H9 (cell line): ENCODE measurements at regions not wholly inside any gene's neighbourhood (a gene's known extent, or its start where the extent isn't known, plus 50 kb on each side); places are given as distances from the start of the nearest gene placed in this dataset.
A peak's percentile ranks its signal among the peaks of the same experiment; 100 is the strongest.

Experiments used
- DNase-seq: peaks from one replicate; pipeline ENCODE4 v3.0.0-alpha.2; 2017
- H2AFZ ChIP-seq: one replicate; pipeline ENCODE4 v1.6.1; 2013; ENCODE audit warnings: mild to moderate bottlenecking, low read length, control low read depth, moderate library complexity
- H2AK5ac ChIP-seq: 2 replicates; pipeline ENCODE4 v1.6.1; 2013; ENCODE audit warnings: low read length, control low read depth, mixed read lengths; ENCODE audit not compliant: insufficient read length
- H2BK120ac ChIP-seq: one replicate; pipeline ENCODE4 v1.6.1; 2013; ENCODE audit warnings: low read depth, mild to moderate bottlenecking, low read length, control low read depth, inconsistent platforms; ENCODE audit not compliant: poor library complexity, severe bottlenecking
- H2BK12ac ChIP-seq: 2 replicates; pipeline ENCODE4 v1.6.1; 2013; ENCODE audit warnings: low read length, control low read depth, mixed read lengths, low read depth; ENCODE audit not compliant: insufficient read length
- H2BK15ac ChIP-seq: 2 replicates; pipeline ENCODE4 v1.6.1; 2013; ENCODE audit warnings: low read depth, low read length, control low read depth
- H2BK20ac ChIP-seq: one replicate; pipeline ENCODE4 v1.6.1; 2013; ENCODE audit warnings: low read depth, mild to moderate bottlenecking, low read length, control low read depth, inconsistent platforms; ENCODE audit not compliant: poor library complexity, severe bottlenecking
- H2BK5ac ChIP-seq: 2 replicates; pipeline ENCODE4 v1.6.1; 2013; ENCODE audit warnings: low read length, control low read depth, mixed read lengths; ENCODE audit not compliant: insufficient read length
- H3K14ac ChIP-seq: 2 replicates; pipeline ENCODE4 v1.6.1; 2013; ENCODE audit warnings: low read length, control low read depth; ENCODE audit not compliant: insufficient read depth
- H3K18ac ChIP-seq: 2 replicates; pipeline ENCODE4 v1.6.1; 2013; ENCODE audit warnings: low read depth, mild to moderate bottlenecking, mixed read lengths, low read length, control low read depth; ENCODE audit not compliant: insufficient read length
- H3K23ac ChIP-seq: 2 replicates; pipeline ENCODE4 v1.6.1; 2013; ENCODE audit warnings: low read length, control low read depth, mixed read lengths, low read depth; ENCODE audit not compliant: insufficient read length
- H3K23me2 ChIP-seq: 2 replicates; pipeline ENCODE4 v1.6.1; 2013; ENCODE audit warnings: low read depth, mild to moderate bottlenecking, mixed read lengths, low read length, control low read depth; ENCODE audit not compliant: insufficient read length, poor library complexity, severe bottlenecking
- H3K27ac ChIP-seq: 2 replicates; pipeline ENCODE4 v1.5.1; 2013; ENCODE audit warnings: low read length, control low read depth, mixed read lengths, low read depth; ENCODE audit not compliant: insufficient read length
- H3K27me3 ChIP-seq: 2 replicates; pipeline ENCODE4 v1.6.1; 2013; ENCODE audit warnings: low read length, control low read depth, inconsistent platforms; ENCODE audit not compliant: insufficient read depth
- H3K4ac ChIP-seq: 2 replicates; pipeline ENCODE4 v1.6.1; 2013; ENCODE audit warnings: low read depth, mild to moderate bottlenecking, control low read depth, inconsistent platforms, low read length, moderate library complexity
- H3K4me1 ChIP-seq: 2 replicates; pipeline ENCODE4 v1.6.1; 2013; ENCODE audit warnings: low read length, control low read depth, inconsistent platforms; ENCODE audit not compliant: insufficient read depth
- H3K4me2 ChIP-seq: 2 replicates; pipeline ENCODE4 v1.6.1; 2013; ENCODE audit warnings: low read length, control low read depth, mixed read lengths; ENCODE audit not compliant: insufficient read length, insufficient read depth
- H3K56ac ChIP-seq: 2 replicates; pipeline ENCODE4 v1.6.1; 2013; ENCODE audit warnings: low read depth, mild to moderate bottlenecking, mixed read lengths, low read length, control low read depth; ENCODE audit not compliant: insufficient read length
- H3K79me1 ChIP-seq: 2 replicates; pipeline ENCODE4 v1.6.1; 2013; ENCODE audit warnings: low read depth, mild to moderate bottlenecking, moderate library complexity, low read length, control low read depth, inconsistent platforms; ENCODE audit not compliant: insufficient read depth, poor library complexity, severe bottlenecking
- H3K79me2 ChIP-seq: 2 replicates; pipeline ENCODE4 v1.6.1; 2013; ENCODE audit warnings: low read length, control low read depth, inconsistent platforms; ENCODE audit not compliant: insufficient read depth
- H3K9ac ChIP-seq: 2 replicates; pipeline ENCODE4 v1.6.1; 2013; ENCODE audit warnings: low read length, control low read depth, mixed read lengths; ENCODE audit not compliant: insufficient read length; ENCODE audit errors: extremely low read depth
- H3K9me3 ChIP-seq: one replicate; pipeline ENCODE4 v1.6.1; 2013; ENCODE audit warnings: low read depth, low read length, inconsistent platforms; ENCODE audit not compliant: control insufficient read depth
- H3T11ph ChIP-seq: one replicate; pipeline ENCODE4 v1.6.1; 2013; ENCODE audit warnings: mild to moderate bottlenecking, low read length, control low read depth, inconsistent platforms
- H4K20me1 ChIP-seq: one replicate; pipeline ENCODE4 v1.6.1; 2013; ENCODE audit not compliant: control insufficient read depth, insufficient read length, insufficient read depth
- H4K5ac ChIP-seq: 2 replicates; pipeline ENCODE4 v1.6.1; 2013; ENCODE audit warnings: low read depth, mild to moderate bottlenecking, mixed read lengths, low read length, control low read depth; ENCODE audit not compliant: insufficient read length
- H4K8ac ChIP-seq: replicated peaks from 2 replicates; pipeline ENCODE4 v1.6.1; 2013; ENCODE audit warnings: low read length, control low read depth, mixed read lengths, low read depth; ENCODE audit not compliant: insufficient read length
- H4K91ac ChIP-seq: 2 replicates; pipeline ENCODE4 v1.6.1; 2013; ENCODE audit warnings: low read depth, mild to moderate bottlenecking, moderate library complexity, mixed read lengths, low read length, control low read depth; ENCODE audit not compliant: insufficient read length
- H3K27ac Mint-ChIP-seq, 3 experiments: 2 replicates in 2 of 3; 3 replicates in 1 of 3; pipeline ENCODE4 v1.8.0; 2020 to 2021; ENCODE audit warnings: mixed read lengths in 3 of 3, mild to moderate bottlenecking in 1 of 3, moderate library complexity in 1 of 3
- H3K27me3 Mint-ChIP-seq: 2 replicates; pipeline ENCODE4 v1.8.0; 2021; ENCODE audit warnings: low read depth, mild to moderate bottlenecking, moderate library complexity, mixed read lengths
- H3K36me3 Mint-ChIP-seq, 3 experiments: 2 replicates in 2 of 3; 3 replicates in 1 of 3; pipeline ENCODE4 v1.8.0; 2020 to 2021; ENCODE audit warnings: low read depth in 3 of 3, mixed read lengths in 3 of 3; ENCODE audit not compliant: insufficient read depth in 1 of 3
- H3K4me1 Mint-ChIP-seq, 2 experiments: 2 replicates each; pipeline ENCODE4 v1.8.0; 2020; ENCODE audit warnings: mixed read lengths in 2 of 2
- H3K4me3 Mint-ChIP-seq, 2 experiments: 2 replicates in 1 of 2; 3 replicates in 1 of 2; pipeline ENCODE4 v1.8.0; 2020 to 2021; ENCODE audit warnings: mild to moderate bottlenecking in 2 of 2, mixed read lengths in 2 of 2, moderate library complexity in 1 of 2
- H3K9me3 Mint-ChIP-seq, 2 experiments: 2 replicates in 1 of 2; 3 replicates in 1 of 2; pipeline ENCODE4 v1.8.0; 2020; ENCODE audit warnings: mild to moderate bottlenecking in 2 of 2, mixed read lengths in 2 of 2, moderate library complexity in 1 of 2
- WGBS: extraction: QIAGEN DNeasy Blood & Tissue Kit; methylation state at CpG from one replicate; pipeline ENCODE4 v1.1.7; 2013; ENCODE audit warnings: missing lambda C conversion rate, low lambda C conversion rate, mixed read lengths; ENCODE audit not compliant: insufficient read length; ENCODE audit errors: extremely low coverage; 5-methylcytosine and 5-hydroxymethylcytosine counted together
- TF ChIP-seq, protein P1 (sequence below): fragments of 200-600 bp; sonication (generic); conservative IDR thresholded peaks from 3 replicates; pipeline ENCODE4 v1.8.0; 2021; ENCODE audit warnings: antibody characterized with exemption, mild to moderate bottlenecking

DNA sequence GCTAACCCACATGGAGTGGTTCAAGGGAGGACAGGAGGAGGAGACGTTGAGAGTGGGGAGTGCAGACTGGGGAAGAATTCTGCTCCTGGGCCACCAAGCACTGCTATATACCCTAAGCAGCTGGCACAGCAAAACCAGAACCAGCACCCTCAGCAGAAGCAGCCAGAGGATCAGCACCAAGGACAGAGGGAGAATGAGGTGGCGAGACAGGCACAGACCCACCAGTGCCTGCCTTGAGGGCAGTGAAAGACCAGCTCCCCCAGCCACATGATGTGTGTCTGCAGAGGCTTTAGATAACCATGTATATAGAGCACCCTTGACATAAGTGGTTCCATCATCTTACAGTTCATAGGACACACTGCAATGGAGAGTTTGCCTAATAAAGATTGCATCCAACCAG is 319.0 kb downstream of the GABRB3 start:
- H3K23me2 ChIP-seq, result no peaks in the 10 kb centered on the region
- no peak overlapping the region for H3T11ph ChIP-seq
- no CpG with 5 or more reads among the region's 2 CpGs for WGBS
- H3K4me1 ChIP-seq, result no peaks in the 10 kb centered on the region
- peaks cover 6% of the 10 kb centered on the region for H3K9me3 ChIP-seq
- no peak overlapping the region for H4K91ac ChIP-seq
- no peak overlapping the region for H3K9ac ChIP-seq
- H3K4me2 ChIP-seq, result no peak overlapping the region
- H2BK120ac ChIP-seq, result no peak overlapping the region
- H2AK5ac ChIP-seq, result no peak overlapping the region
- no peak overlapping the region for H3K4ac ChIP-seq
- no peak overlapping the region for H2BK20ac ChIP-seq
- H3K79me2 ChIP-seq, result no peaks in the 10 kb centered on the region
- no peak overlapping the region for H2BK5ac ChIP-seq
- no peak overlapping the region for H3K27ac ChIP-seq
- Mint-ChIP-seq H3K36me3 (peaks cover 10 to 18% (median 10%) of the 10 kb centered on the region in 3 experiments; a peak in 6 of 7 replicates), H3K4me1 (peaks cover 12 to 13% of the 10 kb centered on the region in 2 experiments), H3K27me3 (no peaks in the 10 kb centered on the region), H3K9me3 (peaks cover 11 to 23% of the 10 kb centered on the region in 2 experiments), H3K27ac (no peak overlapping the region), H3K4me3 (no peak overlapping the region)
- TF ChIP-seq, protein P1, sequence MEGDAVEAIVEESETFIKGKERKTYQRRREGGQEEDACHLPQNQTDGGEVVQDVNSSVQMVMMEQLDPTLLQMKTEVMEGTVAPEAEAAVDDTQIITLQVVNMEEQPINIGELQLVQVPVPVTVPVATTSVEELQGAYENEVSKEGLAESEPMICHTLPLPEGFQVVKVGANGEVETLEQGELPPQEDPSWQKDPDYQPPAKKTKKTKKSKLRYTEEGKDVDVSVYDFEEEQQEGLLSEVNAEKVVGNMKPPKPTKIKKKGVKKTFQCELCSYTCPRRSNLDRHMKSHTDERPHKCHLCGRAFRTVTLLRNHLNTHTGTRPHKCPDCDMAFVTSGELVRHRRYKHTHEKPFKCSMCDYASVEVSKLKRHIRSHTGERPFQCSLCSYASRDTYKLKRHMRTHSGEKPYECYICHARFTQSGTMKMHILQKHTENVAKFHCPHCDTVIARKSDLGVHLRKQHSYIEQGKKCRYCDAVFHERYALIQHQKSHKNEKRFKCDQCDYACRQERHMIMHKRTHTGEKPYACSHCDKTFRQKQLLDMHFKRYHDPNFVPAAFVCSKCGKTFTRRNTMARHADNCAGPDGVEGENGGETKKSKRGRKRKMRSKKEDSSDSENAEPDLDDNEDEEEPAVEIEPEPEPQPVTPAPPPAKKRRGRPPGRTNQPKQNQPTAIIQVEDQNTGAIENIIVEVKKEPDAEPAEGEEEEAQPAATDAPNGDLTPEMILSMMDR, result no peak
- H3K18ac ChIP-seq, result no peak overlapping the region
- H2BK15ac ChIP-seq, result no peak overlapping the region
- no peak overlapping the region for H3K14ac ChIP-seq
- no peaks in the 10 kb centered on the region for H3K27me3 ChIP-seq
- DNase-seq, result peak; percentile 38
- H3K23ac ChIP-seq, result no peak overlapping the region
- H4K20me1 ChIP-seq, result no peaks in the 10 kb centered on the region
- no peak overlapping the region for H3K56ac ChIP-seq
- H2AFZ ChIP-seq, result no peak overlapping the region
- no peak overlapping the region for H2BK12ac ChIP-seq
- no peak overlapping the region for H4K5ac ChIP-seq
- no peaks in the 10 kb centered on the region for H3K79me1 ChIP-seq
- no peak overlapping the region for H4K8ac ChIP-seq
